ENCODE measurements at regions not wholly inside any gene's neighbourhood (a gene's known extent, or its start where the extent isn't known, plus 50 kb on each side); places are given as distances from the start of the nearest gene placed in this dataset.

GRCh38 chr17:54099221-54099620 is 276.5 kb downstream of the KIF2B start:
- H3K9ac ChIP-seq (ENCODE audit: insufficient read length): no peak overlapping the region
- no peak overlapping the region for H3K4me3 ChIP-seq
- no peak for TF ChIP-seq FOXP2 (optimal IDR thresholded peaks at IDR 0.05; ENCODE audit: control extremely low read depth, extremely low read length, insufficient read depth)
- TF ChIP-seq EZH2 (IDR thresholded peaks at IDR 0.05): no peak
- no peak for TF ChIP-seq POLR2AphosphoS5 (IDR thresholded peaks at IDR 0.05; ENCODE audit: borderline replicate concordance, low read depth, low read length)
- H3K36me3 ChIP-seq (ENCODE audit: insufficient read depth, low read length): no peaks in the 10 kb centered on the region
- no peak overlapping the region for H3K27ac ChIP-seq
- no peak for DNase-seq (ENCODE audit: low read depth, low spot score)
- H3K9me3 ChIP-seq (ENCODE audit: low read depth, low read length): no peaks in the 10 kb centered on the region

DNA sequence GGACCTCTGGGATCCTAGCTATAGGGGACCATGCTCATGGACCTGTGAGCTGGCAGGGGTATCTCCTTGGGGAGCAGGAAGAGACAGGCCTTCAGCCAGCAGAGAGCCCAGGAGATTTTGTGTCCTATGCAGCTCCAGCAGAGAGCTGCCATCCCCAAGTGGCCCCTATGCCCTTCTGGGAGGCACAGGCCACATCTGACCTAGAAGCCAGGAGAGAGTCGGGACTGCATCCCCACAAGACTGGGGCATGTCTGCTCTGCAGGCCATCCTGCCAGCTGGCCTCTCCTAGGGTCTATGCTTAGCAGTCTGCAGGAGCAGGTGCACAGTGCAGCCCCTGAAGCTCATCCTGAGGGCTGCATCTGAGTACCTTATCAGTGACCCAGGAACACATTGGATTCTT is 279.5 kb downstream of the KIF2B start:
- TF ChIP-seq POLR2AphosphoS5 (IDR thresholded peaks at IDR 0.05; ENCODE audit: borderline replicate concordance, low read depth, low read length) (no peak), FOXP2 (optimal IDR thresholded peaks at IDR 0.05; ENCODE audit: control extremely low read depth, extremely low read length, insufficient read depth) (no peak), EZH2 (IDR thresholded peaks at IDR 0.05) (no peak)
- Histone ChIP-seq H3K36me3 (ENCODE audit: insufficient read depth, low read length) (no peaks in the 10 kb centered on the region), H3K27ac (no peak overlapping the region), H3K4me3 (no peak overlapping the region), H3K9ac (ENCODE audit: insufficient read length) (no peak overlapping the region), H3K9me3 (ENCODE audit: low read depth, low read length) (no peaks in the 10 kb centered on the region)
- no peak for DNase-seq (ENCODE audit: low read depth, low spot score)

- no peak overlapping the region for H3K4me3 ChIP-seq
- H3K27ac ChIP-seq: no peak overlapping the region
- no peaks in the 10 kb centered on the region for H3K36me3 ChIP-seq (ENCODE audit: insufficient read depth, low read length)
- DNase-seq (ENCODE audit: low read depth, low spot score): no peak
- no peak overlapping the region for H3K9ac ChIP-seq (ENCODE audit: insufficient read length)
- TF ChIP-seq POLR2AphosphoS5 (IDR thresholded peaks at IDR 0.05; ENCODE audit: borderline replicate concordance, low read depth, low read length) (no peak), FOXP2 (optimal IDR thresholded peaks at IDR 0.05; ENCODE audit: control extremely low read depth, extremely low read length, insufficient read depth) (no peak), EZH2 (IDR thresholded peaks at IDR 0.05) (no peak)
- H3K9me3 ChIP-seq (ENCODE audit: low read depth, low read length): no peaks in the 10 kb centered on the region
These were observed 288.8 kb downstream of the KIF2B start for GRCh38 chr17:54111576-54111975.

DNA sequence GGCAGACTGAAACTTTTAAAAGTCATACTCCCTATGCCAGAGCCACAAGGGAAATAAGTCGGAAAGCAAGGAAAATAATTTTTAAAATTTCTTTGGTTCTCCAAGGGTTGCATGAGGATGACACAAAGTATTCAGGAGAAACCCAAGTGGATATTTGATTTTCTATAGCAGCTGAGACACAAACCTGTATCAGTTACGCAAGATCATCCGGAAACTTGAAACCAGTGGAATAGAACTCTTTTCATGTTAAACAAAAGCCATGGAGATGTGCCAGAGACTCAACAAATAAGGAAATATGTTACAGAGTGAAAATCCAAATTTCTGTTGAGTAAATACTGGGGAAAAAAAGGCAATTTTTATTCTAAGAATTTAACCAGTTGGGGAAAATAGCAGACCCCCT is 294.7 kb downstream of the KIF2B start:
- DNase-seq (ENCODE audit: low read depth, low spot score): no peak
- Histone ChIP-seq H3K4me3 (no peak overlapping the region), H3K9ac (ENCODE audit: insufficient read length) (no peak overlapping the region), H3K36me3 (ENCODE audit: insufficient read depth, low read length) (no peaks in the 10 kb centered on the region), H3K27ac (no peak overlapping the region), H3K9me3 (ENCODE audit: low read depth, low read length) (no peaks in the 10 kb centered on the region)
- TF ChIP-seq POLR2AphosphoS5 (IDR thresholded peaks at IDR 0.05; ENCODE audit: borderline replicate concordance, low read depth, low read length) (no peak), FOXP2 (optimal IDR thresholded peaks at IDR 0.05; ENCODE audit: control extremely low read depth, extremely low read length, insufficient read depth) (no peak), EZH2 (IDR thresholded peaks at IDR 0.05) (no peak)

DNA sequence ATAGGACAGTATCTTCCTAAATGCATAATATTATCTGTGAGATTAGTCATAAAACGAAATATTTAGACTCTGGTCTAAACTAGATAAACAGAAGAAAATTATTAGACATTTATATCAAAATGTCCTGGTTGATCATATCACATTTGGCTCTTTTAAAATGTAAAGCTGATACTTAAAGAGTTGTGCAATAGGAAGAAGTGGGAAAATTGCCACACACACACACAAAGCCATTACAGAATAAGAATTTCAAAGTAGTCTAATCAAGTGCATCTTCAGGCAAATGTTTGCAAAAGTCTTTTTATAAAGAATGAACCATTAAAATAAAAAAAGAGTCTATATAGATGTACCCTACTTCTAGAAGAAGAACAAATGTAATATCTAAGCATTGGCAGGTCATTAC is 301.7 kb downstream of the KIF2B start:
- no peaks in the 10 kb centered on the region for H3K36me3 ChIP-seq (ENCODE audit: insufficient read depth, low read length)
- H3K9me3 ChIP-seq (ENCODE audit: low read depth, low read length): no peaks in the 10 kb centered on the region
- no peak for DNase-seq (ENCODE audit: low read depth, low spot score)
- no peak overlapping the region for H3K27ac ChIP-seq
- TF ChIP-seq POLR2AphosphoS5 (IDR thresholded peaks at IDR 0.05; ENCODE audit: borderline replicate concordance, low read depth, low read length) (no peak), FOXP2 (optimal IDR thresholded peaks at IDR 0.05; ENCODE audit: control extremely low read depth, extremely low read length, insufficient read depth) (no peak), EZH2 (IDR thresholded peaks at IDR 0.05) (no peak)
- no peak overlapping the region for H3K9ac ChIP-seq (ENCODE audit: insufficient read length)
- no peak overlapping the region for H3K4me3 ChIP-seq

GRCh38 chr17:54153423-54153822 is 330.7 kb downstream of the KIF2B start:
- Histone ChIP-seq H3K9ac (ENCODE audit: insufficient read length) (no peak overlapping the region), H3K36me3 (ENCODE audit: insufficient read depth, low read length) (no peaks in the 10 kb centered on the region), H3K4me3 (no peak overlapping the region), H3K9me3 (ENCODE audit: low read depth, low read length) (no peaks in the 10 kb centered on the region), H3K27ac (no peak overlapping the region)
- no peak for DNase-seq (ENCODE audit: low read depth, low spot score)
- TF ChIP-seq FOXP2 (optimal IDR thresholded peaks at IDR 0.05; ENCODE audit: control extremely low read depth, extremely low read length, insufficient read depth) (no peak), EZH2 (IDR thresholded peaks at IDR 0.05) (no peak), POLR2AphosphoS5 (IDR thresholded peaks at IDR 0.05; ENCODE audit: borderline replicate concordance, low read depth, low read length) (no peak)

- no peak for DNase-seq (ENCODE audit: low read depth, low spot score)
- Histone ChIP-seq H3K27ac (no peak overlapping the region), H3K36me3 (ENCODE audit: insufficient read depth, low read length) (no peaks in the 10 kb centered on the region), H3K9ac (ENCODE audit: insufficient read length) (no peak overlapping the region), H3K9me3 (ENCODE audit: low read depth, low read length) (no peaks in the 10 kb centered on the region), H3K4me3 (no peak overlapping the region)
- no peak for TF ChIP-seq FOXP2 (optimal IDR thresholded peaks at IDR 0.05; ENCODE audit: control extremely low read depth, extremely low read length, insufficient read depth)
- TF ChIP-seq POLR2AphosphoS5 (IDR thresholded peaks at IDR 0.05; ENCODE audit: borderline replicate concordance, low read depth, low read length): no peak
- TF ChIP-seq EZH2 (IDR thresholded peaks at IDR 0.05): no peak
These were observed 334.8 kb downstream of the KIF2B start for GRCh38 chr17:54157542-54157941.

- no peaks in the 10 kb centered on the region for H3K36me3 ChIP-seq (ENCODE audit: insufficient read depth, low read length)
- TF ChIP-seq POLR2AphosphoS5 (IDR thresholded peaks at IDR 0.05; ENCODE audit: borderline replicate concordance, low read depth, low read length) (no peak), FOXP2 (optimal IDR thresholded peaks at IDR 0.05; ENCODE audit: control extremely low read depth, extremely low read length, insufficient read depth) (no peak), EZH2 (IDR thresholded peaks at IDR 0.05) (no peak)
- peak; percentile 2 for DNase-seq (ENCODE audit: low read depth, low spot score)
- no peak overlapping the region for H3K9ac ChIP-seq (ENCODE audit: insufficient read length)
- no peak overlapping the region for H3K4me3 ChIP-seq
- H3K9me3 ChIP-seq (ENCODE audit: low read depth, low read length): no peaks in the 10 kb centered on the region
- H3K27ac ChIP-seq: no peak overlapping the region
These were observed 349.6 kb downstream of the KIF2B start for GRCh38 chr17:54172096-54172984.

Measured in SK-N-MC (cell line).